Breast epithelium (tissue), 3 donors: ENCODE measurements at regions not wholly inside any gene's neighbourhood (a gene's known extent, or its start where the extent isn't known, plus 50 kb on each side); places are given as distances from the start of the nearest gene placed in this dataset.

Experiments used
- POLR2A ChIP-seq: fragments of 450-650 bp; IDR thresholded peaks from one replicate; pipeline ENCODE4 v1.6.1; 2016; ENCODE audit warnings: antibody characterized with exemption, mild to moderate bottlenecking, moderate library complexity
- POLR2AphosphoS5 ChIP-seq, 3 donors: sonication (generic); formaldehyde crosslinking; IDR thresholded peaks; one replicate each; pipeline ENCODE4 v1.6.1; 2017; ENCODE audit warnings: antibody characterized with exemption in 3 of 3
- TF ChIP-seq, protein P1 (sequence below), 3 donors: fragments of 450-650 bp; IDR thresholded peaks; one replicate each; pipeline ENCODE4 v1.5.1; 2016 to 2017; ENCODE audit warnings: antibody characterized with exemption in 3 of 3, mild to moderate bottlenecking in 3 of 3, moderate library complexity in 3 of 3

DNA sequence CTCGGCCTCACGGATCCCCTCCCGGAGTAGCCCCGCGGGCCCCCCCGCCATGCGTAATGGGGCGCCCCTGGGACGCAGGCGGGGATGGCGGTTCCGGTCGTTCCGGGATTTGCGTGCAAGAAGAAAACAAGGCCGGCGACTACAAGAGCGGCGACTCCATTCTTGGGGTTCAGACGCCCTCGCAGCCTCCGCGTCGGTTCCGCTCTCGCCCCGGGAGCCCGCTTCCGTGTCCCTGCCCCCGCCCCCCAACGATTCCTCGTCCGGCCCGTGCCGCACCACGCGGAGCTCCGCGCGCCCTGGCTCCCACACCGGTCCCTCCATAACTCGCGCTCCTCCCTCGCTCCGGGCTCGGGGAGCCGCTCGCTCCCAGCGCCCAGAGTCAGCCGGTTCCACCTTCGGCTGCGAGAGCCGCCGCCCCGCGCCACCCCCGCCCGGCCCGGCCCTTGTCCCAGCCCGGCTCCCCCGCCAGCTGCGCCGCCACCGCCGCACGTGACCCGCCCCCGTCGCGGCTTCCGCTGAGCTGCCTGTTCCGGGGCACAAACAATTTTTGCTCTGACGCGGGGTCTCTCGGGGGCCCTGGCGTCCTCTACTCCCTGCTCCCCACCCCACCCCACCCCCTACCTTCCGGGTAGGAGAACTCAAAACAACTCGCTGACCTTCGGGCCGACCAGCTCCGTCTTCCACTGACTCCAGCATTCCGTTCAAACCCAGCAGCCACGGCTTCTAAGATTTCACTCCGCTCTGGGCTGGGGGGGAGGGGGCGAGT, 78.8 kb upstream of the BCOR start:
- TF ChIP-seq POLR2AphosphoS5 (IDR thresholded peaks at IDR 0.05) (no peak), POLR2A (no peak)
- TF ChIP-seq, protein P1, sequence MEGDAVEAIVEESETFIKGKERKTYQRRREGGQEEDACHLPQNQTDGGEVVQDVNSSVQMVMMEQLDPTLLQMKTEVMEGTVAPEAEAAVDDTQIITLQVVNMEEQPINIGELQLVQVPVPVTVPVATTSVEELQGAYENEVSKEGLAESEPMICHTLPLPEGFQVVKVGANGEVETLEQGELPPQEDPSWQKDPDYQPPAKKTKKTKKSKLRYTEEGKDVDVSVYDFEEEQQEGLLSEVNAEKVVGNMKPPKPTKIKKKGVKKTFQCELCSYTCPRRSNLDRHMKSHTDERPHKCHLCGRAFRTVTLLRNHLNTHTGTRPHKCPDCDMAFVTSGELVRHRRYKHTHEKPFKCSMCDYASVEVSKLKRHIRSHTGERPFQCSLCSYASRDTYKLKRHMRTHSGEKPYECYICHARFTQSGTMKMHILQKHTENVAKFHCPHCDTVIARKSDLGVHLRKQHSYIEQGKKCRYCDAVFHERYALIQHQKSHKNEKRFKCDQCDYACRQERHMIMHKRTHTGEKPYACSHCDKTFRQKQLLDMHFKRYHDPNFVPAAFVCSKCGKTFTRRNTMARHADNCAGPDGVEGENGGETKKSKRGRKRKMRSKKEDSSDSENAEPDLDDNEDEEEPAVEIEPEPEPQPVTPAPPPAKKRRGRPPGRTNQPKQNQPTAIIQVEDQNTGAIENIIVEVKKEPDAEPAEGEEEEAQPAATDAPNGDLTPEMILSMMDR (IDR thresholded peaks at IDR 0.05), result no peak
